ENCODE measurements at regions not wholly inside any gene's neighbourhood (a gene's known extent, or its start where the extent isn't known, plus 50 kb on each side); places are given as distances from the start of the nearest gene placed in this dataset.

GRCh38 chr3:82783194-82783593 is 1021.7 kb upstream of the GBE1 start:
- Histone ChIP-seq H3K27me3 (ENCODE audit: control insufficient read depth, insufficient read depth, low read length) (no peaks in the 10 kb centered on the region), H3K4me3 (ENCODE audit: low read length) (no peak overlapping the region), H3K27ac (ENCODE audit: low read length) (no peak overlapping the region), H3K4me1 (ENCODE audit: control insufficient read depth, insufficient read depth, low read length) (no peaks in the 10 kb centered on the region), H3K36me3 (ENCODE audit: control insufficient read depth, insufficient read depth, low read length) (no peaks in the 10 kb centered on the region), H3K9me3 (ENCODE audit: control insufficient read depth, insufficient read depth, low read length) (no peaks in the 10 kb centered on the region)
- DNase-seq (ENCODE audit: low read depth, low spot score): no peak
- no CpG with 5 or more reads among the region's 3 CpGs for WGBS (ENCODE audit: insufficient coverage, insufficient read length)

DNA sequence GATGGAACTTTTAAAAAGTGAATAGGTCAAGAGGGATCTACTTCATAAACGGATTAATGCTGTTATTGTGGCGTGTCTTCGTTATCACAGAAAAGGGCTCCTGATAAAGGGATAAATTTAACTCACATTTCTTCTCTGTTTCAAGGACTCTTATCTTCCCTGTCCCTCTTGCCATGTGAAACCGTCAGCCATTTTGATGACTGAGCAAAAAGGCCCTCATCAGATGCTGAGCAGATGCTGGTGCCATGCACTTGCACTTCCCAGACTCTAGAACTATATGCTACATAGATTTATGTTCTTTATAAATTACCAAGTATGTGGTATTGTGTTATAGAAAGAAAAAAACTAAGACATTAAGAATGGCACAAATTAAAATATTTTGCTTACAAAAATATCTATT is 1011.8 kb upstream of the GBE1 start:
- Histone ChIP-seq H3K36me3 (ENCODE audit: control insufficient read depth, insufficient read depth, low read length) (no peaks in the 10 kb centered on the region), H3K27ac (ENCODE audit: low read length) (no peak overlapping the region), H3K9me3 (ENCODE audit: control insufficient read depth, insufficient read depth, low read length) (no peaks in the 10 kb centered on the region), H3K4me1 (ENCODE audit: control insufficient read depth, insufficient read depth, low read length) (no peaks in the 10 kb centered on the region), H3K4me3 (ENCODE audit: low read length) (no peak overlapping the region), H3K27me3 (ENCODE audit: control insufficient read depth, insufficient read depth, low read length) (no peaks in the 10 kb centered on the region)
- no CpG with 5 or more reads among the region's 4 CpGs for WGBS (ENCODE audit: insufficient coverage, insufficient read length)
- DNase-seq (ENCODE audit: low read depth, low spot score): no peak

DNA sequence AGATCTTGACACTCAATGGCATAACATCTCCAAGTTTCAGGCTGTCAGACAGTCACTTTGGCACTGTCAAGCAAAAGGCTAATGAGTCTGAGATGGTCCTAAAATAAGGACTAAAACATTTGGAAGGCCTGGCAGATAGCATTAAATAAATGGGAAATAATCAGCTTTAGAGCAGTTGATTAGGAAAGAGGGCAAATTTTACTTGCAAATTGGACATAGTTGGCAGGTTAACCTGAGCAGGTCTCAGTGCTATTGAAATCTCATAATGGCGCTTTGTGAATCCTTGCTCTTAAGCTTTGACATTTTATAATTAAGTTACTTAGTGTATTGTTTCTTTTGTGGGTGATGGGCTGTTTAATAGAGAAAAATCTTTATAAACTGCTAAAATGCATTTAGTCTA is 1003.1 kb upstream of the GBE1 start:
- DNase-seq (ENCODE audit: low read depth, low spot score): no peak
- no peaks in the 10 kb centered on the region for H3K9me3 ChIP-seq (ENCODE audit: control insufficient read depth, insufficient read depth, low read length)
- no peak overlapping the region for H3K27ac ChIP-seq (ENCODE audit: low read length)
- H3K4me3 ChIP-seq (ENCODE audit: low read length): no peak overlapping the region
- no CpG with 5 or more reads among the region's 1 CpG for WGBS (ENCODE audit: insufficient coverage, insufficient read length)
- H3K27me3 ChIP-seq (ENCODE audit: control insufficient read depth, insufficient read depth, low read length): no peaks in the 10 kb centered on the region
- no peaks in the 10 kb centered on the region for H3K4me1 ChIP-seq (ENCODE audit: control insufficient read depth, insufficient read depth, low read length)
- no peaks in the 10 kb centered on the region for H3K36me3 ChIP-seq (ENCODE audit: control insufficient read depth, insufficient read depth, low read length)

GRCh38 chr3:82761858-82762257 is 1000.4 kb upstream of the GBE1 start:
- no peaks in the 10 kb centered on the region for H3K4me1 ChIP-seq (ENCODE audit: control insufficient read depth, insufficient read depth, low read length)
- no peaks in the 10 kb centered on the region for H3K9me3 ChIP-seq (ENCODE audit: control insufficient read depth, insufficient read depth, low read length)
- no peak for DNase-seq (ENCODE audit: low read depth, low spot score)
- H3K4me3 ChIP-seq (ENCODE audit: low read length): no peak overlapping the region
- no peaks in the 10 kb centered on the region for H3K27me3 ChIP-seq (ENCODE audit: control insufficient read depth, insufficient read depth, low read length)
- no peak overlapping the region for H3K27ac ChIP-seq (ENCODE audit: low read length)
- no CpG with 5 or more reads among the region's 1 CpG for WGBS (ENCODE audit: insufficient coverage, insufficient read length)
- no peaks in the 10 kb centered on the region for H3K36me3 ChIP-seq (ENCODE audit: control insufficient read depth, insufficient read depth, low read length)

DNA sequence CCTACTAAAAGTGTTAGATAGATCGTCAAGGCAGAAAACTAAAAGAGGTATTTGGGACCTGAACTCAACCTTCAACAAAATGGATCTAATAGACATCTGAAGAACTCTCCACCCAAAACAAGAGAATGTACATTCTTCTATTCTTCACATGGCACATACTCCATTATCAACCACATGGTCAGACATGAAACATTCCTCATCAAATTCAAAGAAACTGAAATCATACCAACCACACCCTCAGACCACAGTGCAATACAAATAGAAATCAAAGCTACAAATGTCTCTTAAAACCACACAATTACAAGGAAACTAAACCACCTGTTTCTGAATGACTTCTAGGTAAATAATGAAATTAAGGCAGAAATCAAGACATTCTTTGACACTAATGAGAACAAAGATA is 984.1 kb upstream of the GBE1 start:
- Histone ChIP-seq H3K36me3 (ENCODE audit: control insufficient read depth, insufficient read depth, low read length) (no peaks in the 10 kb centered on the region), H3K27ac (ENCODE audit: low read length) (no peak overlapping the region), H3K4me3 (ENCODE audit: low read length) (no peak overlapping the region), H3K27me3 (ENCODE audit: control insufficient read depth, insufficient read depth, low read length) (no peaks in the 10 kb centered on the region), H3K9me3 (ENCODE audit: control insufficient read depth, insufficient read depth, low read length) (no peaks in the 10 kb centered on the region), H3K4me1 (ENCODE audit: control insufficient read depth, insufficient read depth, low read length) (peaks cover under 1% of the 10 kb centered on the region; the same call in 1 of the 2 replicates)
- no CpG with 5 or more reads among the region's 1 CpG for WGBS (ENCODE audit: insufficient coverage, insufficient read length)
- no peak for DNase-seq (ENCODE audit: low read depth, low spot score)

DNA sequence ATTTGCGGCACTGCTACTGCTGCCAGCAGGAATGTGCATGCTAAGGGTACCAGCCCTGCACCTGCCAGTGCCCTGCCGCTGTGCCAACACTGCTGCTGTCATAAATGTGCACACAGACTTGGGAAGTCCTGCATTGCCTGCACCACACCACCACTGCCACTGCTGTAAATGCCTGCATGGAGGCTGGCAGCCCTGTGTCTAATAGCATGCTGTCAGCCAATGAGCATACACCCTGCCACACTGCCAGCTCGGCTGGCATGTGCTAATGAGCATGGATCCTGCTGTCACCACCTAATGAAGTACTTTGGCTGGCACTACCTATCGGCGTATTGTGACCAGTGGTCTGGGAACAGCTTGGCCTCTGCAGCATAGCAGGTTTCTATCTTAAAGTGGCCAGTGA is 981.8 kb upstream of the GBE1 start:
- no CpG with 5 or more reads among the region's 5 CpGs for WGBS (ENCODE audit: insufficient coverage, insufficient read length)
- no peak for DNase-seq (ENCODE audit: low read depth, low spot score)
- no peaks in the 10 kb centered on the region for H3K27me3 ChIP-seq (ENCODE audit: control insufficient read depth, insufficient read depth, low read length)
- no peaks in the 10 kb centered on the region for H3K9me3 ChIP-seq (ENCODE audit: control insufficient read depth, insufficient read depth, low read length)
- H3K36me3 ChIP-seq (ENCODE audit: control insufficient read depth, insufficient read depth, low read length): no peaks in the 10 kb centered on the region
- no peak overlapping the region for H3K4me3 ChIP-seq (ENCODE audit: low read length)
- no peak overlapping the region for H3K27ac ChIP-seq (ENCODE audit: low read length)
- H3K4me1 ChIP-seq (ENCODE audit: control insufficient read depth, insufficient read depth, low read length): peaks cover 1% of the 10 kb centered on the region; the same call in 1 of the 2 replicates

GRCh38 chr3:82741346-82741745 is 979.9 kb upstream of the GBE1 start:
- Histone ChIP-seq H3K9me3 (ENCODE audit: control insufficient read depth, insufficient read depth, low read length) (no peaks in the 10 kb centered on the region), H3K4me3 (ENCODE audit: low read length) (no peak overlapping the region), H3K27me3 (ENCODE audit: control insufficient read depth, insufficient read depth, low read length) (no peaks in the 10 kb centered on the region), H3K36me3 (ENCODE audit: control insufficient read depth, insufficient read depth, low read length) (no peaks in the 10 kb centered on the region), H3K27ac (ENCODE audit: low read length) (no peak overlapping the region), H3K4me1 (ENCODE audit: control insufficient read depth, insufficient read depth, low read length) (peaks cover 4% of the 10 kb centered on the region; the same call in 1 of the 2 replicates)
- DNase-seq (ENCODE audit: low read depth, low spot score): no peak
- WGBS (ENCODE audit: insufficient coverage, insufficient read length): no CpG with 5 or more reads among the region's 2 CpGs

- Histone ChIP-seq H3K4me1 (ENCODE audit: control insufficient read depth, insufficient read depth, low read length) (peaks cover 4% of the 10 kb centered on the region; the same call in 1 of the 2 replicates), H3K36me3 (ENCODE audit: control insufficient read depth, insufficient read depth, low read length) (no peaks in the 10 kb centered on the region), H3K9me3 (ENCODE audit: control insufficient read depth, insufficient read depth, low read length) (no peaks in the 10 kb centered on the region), H3K27me3 (ENCODE audit: control insufficient read depth, insufficient read depth, low read length) (no peaks in the 10 kb centered on the region), H3K27ac (ENCODE audit: low read length) (no peak overlapping the region), H3K4me3 (ENCODE audit: low read length) (no peak overlapping the region)
- DNase-seq (ENCODE audit: low read depth, low spot score): no peak
- no CpG with 5 or more reads among the region's 1 CpG for WGBS (ENCODE audit: insufficient coverage, insufficient read length)
Measured at GRCh38 chr3:82739390-82739789, 977.9 kb upstream of the GBE1 start.

DNA sequence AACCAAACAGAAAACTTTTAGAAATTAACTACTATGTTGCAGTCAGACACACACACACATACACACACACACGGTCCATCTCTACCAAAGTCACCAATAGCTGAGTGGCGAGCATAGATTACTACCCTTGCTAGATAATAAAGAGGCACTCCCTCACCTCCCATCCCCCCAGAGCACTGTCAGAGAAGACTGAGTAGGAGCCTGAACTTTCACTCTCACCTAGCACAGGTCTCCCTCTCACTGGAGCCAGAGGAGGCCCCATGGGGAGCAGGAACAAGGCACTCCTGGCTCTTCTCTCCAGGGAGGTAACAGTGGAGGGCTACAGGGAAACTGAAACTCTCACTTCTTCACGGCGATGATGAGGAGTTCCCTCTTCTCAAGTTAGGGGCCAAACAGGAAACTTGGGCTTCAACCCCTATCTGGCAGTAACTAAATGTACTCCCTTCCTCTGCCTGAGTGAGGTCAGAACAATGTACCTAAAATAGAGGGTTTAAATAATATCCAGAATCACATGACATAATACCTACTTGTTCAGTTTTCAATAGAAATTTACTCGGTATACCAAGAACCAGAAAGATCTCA is 975.3 kb upstream of the GBE1 start:
- Histone ChIP-seq H3K27ac (ENCODE audit: low read length) (no peak overlapping the region), H3K4me3 (ENCODE audit: low read length) (no peak overlapping the region), H3K4me1 (ENCODE audit: control insufficient read depth, insufficient read depth, low read length) (peaks cover 4% of the 10 kb centered on the region; the same call in 1 of the 2 replicates), H3K9me3 (ENCODE audit: control insufficient read depth, insufficient read depth, low read length) (no peaks in the 10 kb centered on the region), H3K36me3 (ENCODE audit: control insufficient read depth, insufficient read depth, low read length) (no peaks in the 10 kb centered on the region), H3K27me3 (ENCODE audit: control insufficient read depth, insufficient read depth, low read length) (no peaks in the 10 kb centered on the region)
- WGBS (ENCODE audit: insufficient coverage, insufficient read length): no CpG with 5 or more reads among the region's 5 CpGs
- no peak for DNase-seq (ENCODE audit: low read depth, low spot score)

DNA sequence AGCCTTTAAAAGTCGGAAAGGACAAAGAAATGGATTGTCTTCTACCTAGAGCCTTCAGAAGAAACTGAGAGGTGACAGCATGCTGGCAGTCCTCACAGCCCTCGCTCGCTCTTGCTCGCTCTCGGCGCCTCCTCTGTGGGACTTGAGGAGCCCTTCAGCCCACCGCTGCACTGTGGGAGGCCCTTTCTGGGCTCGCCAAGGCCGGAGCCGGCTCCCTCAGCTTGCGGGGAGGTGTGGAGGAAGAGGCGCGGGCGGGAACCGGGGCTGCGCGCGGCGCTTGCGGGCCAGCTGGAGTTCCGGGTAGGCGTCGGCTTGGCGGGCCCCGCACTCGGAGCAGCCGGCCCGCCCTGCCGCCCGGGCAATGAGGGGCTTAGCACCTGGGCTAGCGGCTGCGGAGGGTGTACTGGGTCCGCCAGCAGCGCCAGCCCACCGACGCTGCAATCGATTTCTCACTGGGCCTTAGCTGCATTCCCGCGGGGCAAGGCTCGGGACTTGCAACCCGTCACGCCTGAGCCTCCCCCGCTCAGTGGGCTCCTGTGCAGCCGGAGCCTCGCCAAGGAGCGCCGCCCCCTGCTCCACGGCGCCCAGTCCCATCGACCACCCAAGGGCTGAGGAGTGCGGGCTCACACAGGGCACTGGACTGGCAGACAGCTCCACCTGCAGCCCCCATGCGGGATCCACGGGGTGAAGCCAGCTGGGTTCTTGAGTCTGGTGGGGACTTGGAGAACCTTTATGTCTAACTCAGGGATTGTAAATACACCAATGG is 953.8 kb upstream of the GBE1 start:
- H3K4me1 ChIP-seq (ENCODE audit: control insufficient read depth, insufficient read depth, low read length): no peaks in the 10 kb centered on the region
- H3K9me3 ChIP-seq (ENCODE audit: control insufficient read depth, insufficient read depth, low read length): no peaks in the 10 kb centered on the region
- H3K27me3 ChIP-seq (ENCODE audit: control insufficient read depth, insufficient read depth, low read length): no peaks in the 10 kb centered on the region
- no CpG with 5 or more reads among the region's 53 CpGs for WGBS (ENCODE audit: insufficient coverage, insufficient read length)
- H3K36me3 ChIP-seq (ENCODE audit: control insufficient read depth, insufficient read depth, low read length): no peaks in the 10 kb centered on the region
- no peak for DNase-seq (ENCODE audit: low read depth, low spot score)
- no peak overlapping the region for H3K4me3 ChIP-seq (ENCODE audit: low read length)
- no peak overlapping the region for H3K27ac ChIP-seq (ENCODE audit: low read length)

DNA sequence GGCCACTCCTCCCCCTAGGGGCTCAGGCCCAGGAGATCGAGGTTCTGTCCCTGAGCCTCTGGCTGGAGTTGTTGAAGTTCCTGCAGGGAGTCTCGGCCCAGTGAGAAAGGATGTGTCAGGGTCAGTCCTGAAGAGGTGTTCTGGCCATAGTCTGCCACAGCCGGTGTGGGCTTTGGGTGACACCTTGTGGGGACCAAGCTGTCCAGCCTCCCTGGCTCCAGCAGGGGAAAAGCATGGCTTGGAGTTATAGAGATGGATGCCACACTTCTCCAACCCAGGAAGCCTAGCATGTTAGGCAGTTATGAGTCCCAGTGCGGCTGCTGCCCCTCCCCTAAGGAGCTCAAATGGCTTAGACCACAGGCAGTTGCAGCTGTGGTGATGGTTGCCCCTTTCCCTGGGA is 945.6 kb upstream of the GBE1 start:
- Histone ChIP-seq H3K27me3 (ENCODE audit: control insufficient read depth, insufficient read depth, low read length) (no peaks in the 10 kb centered on the region), H3K27ac (ENCODE audit: low read length) (no peak overlapping the region), H3K9me3 (ENCODE audit: control insufficient read depth, insufficient read depth, low read length) (no peaks in the 10 kb centered on the region), H3K4me3 (ENCODE audit: low read length) (no peak overlapping the region), H3K36me3 (ENCODE audit: control insufficient read depth, insufficient read depth, low read length) (no peaks in the 10 kb centered on the region), H3K4me1 (ENCODE audit: control insufficient read depth, insufficient read depth, low read length) (no peaks in the 10 kb centered on the region)
- WGBS (ENCODE audit: insufficient coverage, insufficient read length): no CpG with 5 or more reads among the region's 4 CpGs
- DNase-seq (ENCODE audit: low read depth, low spot score): peak; percentile 11
